ENCODE measurements at regions not wholly inside any gene's neighbourhood (a gene's known extent, or its start where the extent isn't known, plus 50 kb on each side); places are given as distances from the start of the nearest gene placed in this dataset.

GRCh38 chr1:39148942-39149341 lies 55.6 kb upstream of the MACF1 start:
- in situ Hi-C loops (cut with MboI; ENCODE audit: low pct_unique_long_range_greater_than_20kb in 2 of 9, low sequenced_read_pairs in 9 of 9, unreplicated experiment in 9 of 9): no loop called here
- no peak overlapping the region for H3K4me3 ChIP-seq
- no peak for ATAC-seq (replicated peaks in 6 of 8)
- peaks cover 11 to 16% of the 10 kb centered on the region in 2 donors for H3K4me1 ChIP-seq (replicated peaks in 1 of 2)
- H3K27ac ChIP-seq: no peak overlapping the region
- 88 to 100% (median 92%) methylated on average over 1 to 4 of the region's 4 CpGs for WGBS, 10 experiments

- WGBS, 10 experiments: 68 to 82% (median 76%) methylated on average over 3 to 4 of the region's 4 CpGs
- no peak overlapping the region for H3K27ac ChIP-seq
- ATAC-seq (replicated peaks in 6 of 8): no peak
- in situ Hi-C loops (cut with MboI; ENCODE audit: low pct_unique_long_range_greater_than_20kb in 2 of 9, low sequenced_read_pairs in 9 of 9, unreplicated experiment in 9 of 9): no loop called here
- H3K4me1 ChIP-seq (replicated peaks in 1 of 2): peaks cover 11 to 20% of the 10 kb centered on the region in 2 donors
- H3K4me3 ChIP-seq: no peak overlapping the region
Observed at GRCh38 chr1:39149509-39149908, 55.0 kb upstream of the MACF1 start.

GRCh38 chr1:39150779-39151178 lies 53.7 kb upstream of the MACF1 start:
- Histone ChIP-seq H3K4me1 (replicated peaks in 1 of 2) (peaks cover 3 to 24% of the 10 kb centered on the region in 2 donors), H3K4me3 (no peak overlapping the region), H3K27ac (no peak overlapping the region)
- in situ Hi-C loops (cut with MboI; ENCODE audit: low pct_unique_long_range_greater_than_20kb in 2 of 9, low sequenced_read_pairs in 9 of 9, unreplicated experiment in 9 of 9): no loop called here
- WGBS, 10 experiments: 81 to 100% (median 94%) methylated on average over 2 of the region's 2 CpGs
- ATAC-seq (replicated peaks in 6 of 8): no peak

- in situ Hi-C loops (cut with MboI; ENCODE audit: low pct_unique_long_range_greater_than_20kb in 2 of 9, low sequenced_read_pairs in 9 of 9, unreplicated experiment in 9 of 9): no loop called here
- H3K4me1 ChIP-seq (replicated peaks in 1 of 2): peaks cover 3 to 24% of the 10 kb centered on the region in 2 donors
- ATAC-seq (replicated peaks in 6 of 8): no peak
- no peak overlapping the region for H3K27ac ChIP-seq
- 66 to 100% (median 81%) methylated on average over 1 to 3 of the region's 3 CpGs; no CpG with 5 or more reads in 1 of the 10 experiments for WGBS, 10 experiments
- H3K4me3 ChIP-seq: no peak overlapping the region
Observed at GRCh38 chr1:39151267-39151666, 53.2 kb upstream of the MACF1 start.

GRCh38 chr1:39152923-39153322 lies 51.6 kb upstream of the MACF1 start:
- 71 to 100% (median 93%) methylated on average over 1 of the region's 1 CpG; no CpG with 5 or more reads in 4 of the 10 experiments for WGBS, 10 experiments

GRCh38 chr1:39153684-39154083 lies 50.8 kb upstream of the MACF1 start:
- Histone ChIP-seq H3K4me3 (no peak overlapping the region), H3K27ac (no peak overlapping the region), H3K4me1 (replicated peaks in 1 of 2) (peaks cover 8 to 41% of the 10 kb centered on the region in 2 donors)
- WGBS, 10 experiments: 40 to 86% (median 58%) methylated on average over 1 to 2 of the region's 2 CpGs; no CpG with 5 or more reads in 1 of the 10 experiments
- in situ Hi-C loops (cut with MboI; ENCODE audit: low pct_unique_long_range_greater_than_20kb in 2 of 9, low sequenced_read_pairs in 9 of 9, unreplicated experiment in 9 of 9): no loop called here
- no peak for ATAC-seq (replicated peaks in 6 of 8)

More at GRCh38 chr1:39152923-39153322, 51.6 kb upstream of the MACF1 start:
- ATAC-seq (replicated peaks in 6 of 8): no peak
- H3K4me3 ChIP-seq: no peak overlapping the region
- H3K27ac ChIP-seq: no peak overlapping the region
- in situ Hi-C loops (cut with MboI; ENCODE audit: low pct_unique_long_range_greater_than_20kb in 2 of 9, low sequenced_read_pairs in 9 of 9, unreplicated experiment in 9 of 9): no loop called here
- H3K4me1 ChIP-seq (replicated peaks in 1 of 2): peaks cover 3 to 33% of the 10 kb centered on the region in 2 donors

- in situ Hi-C loops (cut with MboI; ENCODE audit: low pct_unique_long_range_greater_than_20kb in 2 of 9, low sequenced_read_pairs in 9 of 9, unreplicated experiment in 9 of 9): no loop called here
- ATAC-seq (replicated peaks in 6 of 8): no peak
- WGBS, 10 experiments: 20 to 88% (median 61%) methylated on average over 1 to 6 of the region's 6 CpGs; no CpG with 5 or more reads in 1 of the 10 experiments
- H3K4me3 ChIP-seq: no peak overlapping the region
- peak overlapping the region in 1 of 2 donors; percentile 20 for H3K27ac ChIP-seq
- H3K4me1 ChIP-seq (replicated peaks in 1 of 2): peaks cover 15 to 47% of the 10 kb centered on the region in 2 donors
Observed at GRCh38 chr1:39154553-39155421, 49.7 kb upstream of the MACF1 start.
